ENCODE measurements at regions not wholly inside any gene's neighbourhood (a gene's known extent, or its start where the extent isn't known, plus 50 kb on each side); places are given as distances from the start of the nearest gene placed in this dataset.

DNA sequence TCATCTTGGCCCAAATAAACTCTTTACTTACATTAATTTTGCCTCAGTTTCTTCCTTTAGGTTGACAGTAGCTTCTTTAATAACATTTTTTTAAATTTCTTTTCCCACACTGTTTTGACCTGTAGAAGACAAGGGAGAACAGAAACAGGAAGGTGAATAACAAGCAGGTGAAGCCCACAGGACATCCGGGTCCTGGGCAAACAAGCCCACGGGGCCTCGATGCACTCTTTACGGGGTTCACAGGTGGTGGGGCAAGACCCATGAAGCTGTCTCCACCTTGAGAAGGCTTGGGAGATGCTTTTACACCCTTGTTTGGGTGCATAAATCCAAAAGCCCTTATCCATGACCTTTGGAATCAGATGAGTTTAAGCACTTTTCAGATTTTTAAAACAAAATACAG is 301.0 kb upstream of the MGAT5 start:
- TF ChIP-seq, protein P1, sequence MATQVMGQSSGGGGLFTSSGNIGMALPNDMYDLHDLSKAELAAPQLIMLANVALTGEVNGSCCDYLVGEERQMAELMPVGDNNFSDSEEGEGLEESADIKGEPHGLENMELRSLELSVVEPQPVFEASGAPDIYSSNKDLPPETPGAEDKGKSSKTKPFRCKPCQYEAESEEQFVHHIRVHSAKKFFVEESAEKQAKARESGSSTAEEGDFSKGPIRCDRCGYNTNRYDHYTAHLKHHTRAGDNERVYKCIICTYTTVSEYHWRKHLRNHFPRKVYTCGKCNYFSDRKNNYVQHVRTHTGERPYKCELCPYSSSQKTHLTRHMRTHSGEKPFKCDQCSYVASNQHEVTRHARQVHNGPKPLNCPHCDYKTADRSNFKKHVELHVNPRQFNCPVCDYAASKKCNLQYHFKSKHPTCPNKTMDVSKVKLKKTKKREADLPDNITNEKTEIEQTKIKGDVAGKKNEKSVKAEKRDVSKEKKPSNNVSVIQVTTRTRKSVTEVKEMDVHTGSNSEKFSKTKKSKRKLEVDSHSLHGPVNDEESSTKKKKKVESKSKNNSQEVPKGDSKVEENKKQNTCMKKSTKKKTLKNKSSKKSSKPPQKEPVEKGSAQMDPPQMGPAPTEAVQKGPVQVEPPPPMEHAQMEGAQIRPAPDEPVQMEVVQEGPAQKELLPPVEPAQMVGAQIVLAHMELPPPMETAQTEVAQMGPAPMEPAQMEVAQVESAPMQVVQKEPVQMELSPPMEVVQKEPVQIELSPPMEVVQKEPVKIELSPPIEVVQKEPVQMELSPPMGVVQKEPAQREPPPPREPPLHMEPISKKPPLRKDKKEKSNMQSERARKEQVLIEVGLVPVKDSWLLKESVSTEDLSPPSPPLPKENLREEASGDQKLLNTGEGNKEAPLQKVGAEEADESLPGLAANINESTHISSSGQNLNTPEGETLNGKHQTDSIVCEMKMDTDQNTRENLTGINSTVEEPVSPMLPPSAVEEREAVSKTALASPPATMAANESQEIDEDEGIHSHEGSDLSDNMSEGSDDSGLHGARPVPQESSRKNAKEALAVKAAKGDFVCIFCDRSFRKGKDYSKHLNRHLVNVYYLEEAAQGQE (IDR thresholded peaks at IDR 0.05; ENCODE audit: low read depth, low read length), result no peak
- no peak for TF ChIP-seq CTCF (IDR thresholded peaks at IDR 0.05)
- TF ChIP-seq, protein P2, sequence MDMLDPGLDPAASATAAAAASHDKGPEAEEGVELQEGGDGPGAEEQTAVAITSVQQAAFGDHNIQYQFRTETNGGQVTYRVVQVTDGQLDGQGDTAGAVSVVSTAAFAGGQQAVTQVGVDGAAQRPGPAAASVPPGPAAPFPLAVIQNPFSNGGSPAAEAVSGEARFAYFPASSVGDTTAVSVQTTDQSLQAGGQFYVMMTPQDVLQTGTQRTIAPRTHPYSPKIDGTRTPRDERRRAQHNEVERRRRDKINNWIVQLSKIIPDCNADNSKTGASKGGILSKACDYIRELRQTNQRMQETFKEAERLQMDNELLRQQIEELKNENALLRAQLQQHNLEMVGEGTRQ (IDR thresholded peaks at IDR 0.05; ENCODE audit: borderline replicate concordance, low read depth, low read length), result no peak
- no peak for TF ChIP-seq TEAD4 (IDR thresholded peaks at IDR 0.05; ENCODE audit: borderline replicate concordance, insufficient read depth)
- TF ChIP-seq, protein P3, sequence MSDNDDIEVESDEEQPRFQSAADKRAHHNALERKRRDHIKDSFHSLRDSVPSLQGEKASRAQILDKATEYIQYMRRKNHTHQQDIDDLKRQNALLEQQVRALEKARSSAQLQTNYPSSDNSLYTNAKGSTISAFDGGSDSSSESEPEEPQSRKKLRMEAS (IDR thresholded peaks at IDR 0.05; ENCODE audit: low read depth), result no peak
- no peak for TF ChIP-seq TAF1 (IDR thresholded peaks at IDR 0.05; ENCODE audit: borderline replicate concordance, low read depth, low read length)
- TF ChIP-seq SIN3A (IDR thresholded peaks at IDR 0.05; ENCODE audit: borderline replicate concordance, low read depth, low read length), result no peak
- no peak for TF ChIP-seq POLR2AphosphoS5 (IDR thresholded peaks at IDR 0.05; ENCODE audit: low read depth, low read length)
- TF ChIP-seq ELF1 (IDR thresholded peaks at IDR 0.05), result no peak
- TF ChIP-seq EZH2phosphoT487 (IDR thresholded peaks at IDR 0.05; ENCODE audit: borderline replicate concordance, low read depth), result no peak
- TF ChIP-seq FOXM1 (IDR thresholded peaks at IDR 0.05; ENCODE audit: low read depth), result no peak
- no peak for TF ChIP-seq PBX3 (IDR thresholded peaks at IDR 0.05)
